HUES64 (cell line): ENCODE measurements at regions not wholly inside any gene's neighbourhood (a gene's known extent, or its start where the extent isn't known, plus 50 kb on each side); places are given as distances from the start of the nearest gene placed in this dataset.
"Not testable (repeated sequence)": the region's sequence is repeated elsewhere in the genome, so short reads cannot be mapped to it uniquely, and the experiment has no call there.

Experiments used
- H3K27ac ChIP-seq: 2 replicates; pipeline ENCODE4 v1.7.0; 2013; ENCODE audit warnings: low read depth, low read length, inconsistent platforms
- H3K27me3 ChIP-seq: 2 replicates; pipeline ENCODE4 v1.6.1; 2013; ENCODE audit warnings: mild to moderate bottlenecking, low read length; ENCODE audit not compliant: insufficient read depth
- H3K36me3 ChIP-seq: 2 replicates; pipeline ENCODE4 v1.6.1; 2013; ENCODE audit warnings: mild to moderate bottlenecking, low read length; ENCODE audit not compliant: insufficient read depth
- H3K4me1 ChIP-seq: 2 replicates; pipeline ENCODE4 v1.6.1; 2013; ENCODE audit warnings: mild to moderate bottlenecking, low read length, moderate library complexity; ENCODE audit not compliant: insufficient read depth
- H3K4me3 ChIP-seq: 2 replicates; pipeline ENCODE4 v1.5.1; 2013; ENCODE audit warnings: mild to moderate bottlenecking, low read length, moderate library complexity
- H3K9ac ChIP-seq: 2 replicates; pipeline ENCODE4 v1.6.1; 2013; ENCODE audit warnings: mild to moderate bottlenecking, low read depth, low read length
- H3K9me3 ChIP-seq: 2 replicates; pipeline ENCODE4 v1.6.1; 2013; ENCODE audit warnings: low read depth, low read length; ENCODE audit not compliant: insufficient read depth
- WGBS: fragments of 150-250, 120-280 bp; methylation state at CpG from one replicate; pipeline ENCODE4 v1.1.7; 2013; ENCODE audit warnings: missing lambda C conversion rate; 5-methylcytosine and 5-hydroxymethylcytosine counted together

GRCh38 chr7:109868215-109868860 is 1222.6 kb upstream of the LRRN3 start:
- Histone ChIP-seq H3K27me3 (no peaks in the 10 kb centered on the region), H3K9me3 (no peaks in the 10 kb centered on the region)
- 100% methylated on average over 1 of the region's 1 CpG for WGBS

GRCh38 chr7:109873296-109873695 is 1217.6 kb upstream of the LRRN3 start:
- Histone ChIP-seq H3K36me3 (no peaks in the 10 kb centered on the region), H3K27ac (no peak overlapping the region), H3K27me3 (no peaks in the 10 kb centered on the region), H3K9ac (no peak overlapping the region), H3K4me1 (no peaks in the 10 kb centered on the region), H3K9me3 (no peaks in the 10 kb centered on the region), H3K4me3 (no peak overlapping the region)
- 95% methylated on average over 4 of the region's 4 CpGs for WGBS

More at GRCh38 chr7:109868215-109868860, 1222.6 kb upstream of the LRRN3 start:
- Histone ChIP-seq H3K4me1 (peaks cover 9% of the 10 kb centered on the region; the same call in 1 of the 2 replicates), H3K36me3 (no peaks in the 10 kb centered on the region), H3K9ac (no peak overlapping the region), H3K27ac (no peak overlapping the region), H3K4me3 (no peak overlapping the region)

GRCh38 chr7:109879287-109879828 is 1211.6 kb upstream of the LRRN3 start:
- no peaks in the 10 kb centered on the region for H3K36me3 ChIP-seq
- H3K27ac ChIP-seq: no peak overlapping the region
- no peak overlapping the region for H3K4me3 ChIP-seq
- WGBS: 91% methylated on average over 2 of the region's 4 CpGs
- no peaks in the 10 kb centered on the region for H3K27me3 ChIP-seq
- H3K9ac ChIP-seq: no peak overlapping the region
- H3K9me3 ChIP-seq: no peaks in the 10 kb centered on the region
- no peaks in the 10 kb centered on the region for H3K4me1 ChIP-seq

- Histone ChIP-seq H3K9me3 (no peaks in the 10 kb centered on the region), H3K9ac (no peak overlapping the region), H3K27me3 (no peaks in the 10 kb centered on the region), H3K27ac (no peak overlapping the region), H3K4me3 (no peak overlapping the region), H3K36me3 (no peaks in the 10 kb centered on the region), H3K4me1 (no peaks in the 10 kb centered on the region)
- 100% methylated on average over 1 of the region's 1 CpG for WGBS
Observed at GRCh38 chr7:109890622-109891021, 1200.3 kb upstream of the LRRN3 start.

GRCh38 chr7:109893231-109893630 is 1197.7 kb upstream of the LRRN3 start:
- Histone ChIP-seq H3K36me3 (no peaks in the 10 kb centered on the region), H3K4me1 (no peaks in the 10 kb centered on the region), H3K27ac (no peak overlapping the region), H3K9me3 (no peaks in the 10 kb centered on the region), H3K27me3 (no peaks in the 10 kb centered on the region), H3K9ac (no peak overlapping the region), H3K4me3 (no peak overlapping the region)
- 94% methylated on average over 2 of the region's 2 CpGs for WGBS

GRCh38 chr7:109895536-109895935 is 1195.4 kb upstream of the LRRN3 start:
- WGBS: 97% methylated on average over 3 of the region's 3 CpGs
- H3K4me1 ChIP-seq: no peaks in the 10 kb centered on the region
- H3K27ac ChIP-seq: no peak overlapping the region
- H3K36me3 ChIP-seq: no peaks in the 10 kb centered on the region
- H3K9me3 ChIP-seq: no peaks in the 10 kb centered on the region
- no peak overlapping the region for H3K4me3 ChIP-seq
- H3K9ac ChIP-seq: no peak overlapping the region
- H3K27me3 ChIP-seq: no peaks in the 10 kb centered on the region

GRCh38 chr7:109901926-109902325 is 1189.0 kb upstream of the LRRN3 start:
- Histone ChIP-seq H3K27me3 (no peaks in the 10 kb centered on the region), H3K9ac (no peak overlapping the region), H3K4me1 (no peaks in the 10 kb centered on the region), H3K9me3 (0 out of 2 replicates have a peak, but pooled peaks cover 10% of the 10 kb centered on the region), H3K4me3 (no peak overlapping the region), H3K36me3 (no peaks in the 10 kb centered on the region), H3K27ac (no peak overlapping the region)
- 97% methylated on average over 1 of the region's 1 CpG for WGBS

GRCh38 chr7:109905368-109906065 is 1185.4 kb upstream of the LRRN3 start:
- not testable (repeated sequence) for H3K4me3 ChIP-seq, H3K9ac ChIP-seq, H3K4me1 ChIP-seq, H3K27me3 ChIP-seq, H3K27ac ChIP-seq, H3K36me3 ChIP-seq
- 91% methylated on average over 21 of the region's 21 CpGs for WGBS
- 0 out of 2 replicates have a peak, but pooled peaks cover 10% of the 10 kb centered on the region for H3K9me3 ChIP-seq

GRCh38 chr7:109915670-109916069 is 1175.3 kb upstream of the LRRN3 start:
- no peaks in the 10 kb centered on the region for H3K9me3 ChIP-seq
- 91% methylated on average over 3 of the region's 3 CpGs for WGBS
- H3K27me3 ChIP-seq: no peaks in the 10 kb centered on the region
- no peak overlapping the region for H3K27ac ChIP-seq
- H3K36me3 ChIP-seq: no peaks in the 10 kb centered on the region
- H3K9ac ChIP-seq: no peak overlapping the region
- no peak overlapping the region for H3K4me3 ChIP-seq
- no peaks in the 10 kb centered on the region for H3K4me1 ChIP-seq

- no peaks in the 10 kb centered on the region for H3K4me1 ChIP-seq
- no peak overlapping the region for H3K9ac ChIP-seq
- no peak overlapping the region for H3K4me3 ChIP-seq
- peaks cover 13% of the 10 kb centered on the region for H3K9me3 ChIP-seq
- H3K36me3 ChIP-seq: no peaks in the 10 kb centered on the region
- no peaks in the 10 kb centered on the region for H3K27me3 ChIP-seq
- H3K27ac ChIP-seq: no peak overlapping the region
- 90% methylated on average over 2 of the region's 2 CpGs for WGBS
Observed at GRCh38 chr7:109926738-109927137, 1164.2 kb upstream of the LRRN3 start.

GRCh38 chr7:109930049-109930448 is 1160.9 kb upstream of the LRRN3 start:
- H3K4me3 ChIP-seq: no peak overlapping the region
- no peak overlapping the region for H3K27ac ChIP-seq
- no peaks in the 10 kb centered on the region for H3K36me3 ChIP-seq
- no peaks in the 10 kb centered on the region for H3K27me3 ChIP-seq
- H3K9ac ChIP-seq: no peak overlapping the region
- WGBS: 74% methylated on average over 3 of the region's 3 CpGs
- H3K4me1 ChIP-seq: no peaks in the 10 kb centered on the region
- peaks cover 10% of the 10 kb centered on the region; the same call in 1 of the 2 replicates for H3K9me3 ChIP-seq
